ENCODE measurements at regions not wholly inside any gene's neighbourhood (a gene's known extent, or its start where the extent isn't known, plus 50 kb on each side); places are given as distances from the start of the nearest gene placed in this dataset.

- TF ChIP-seq CTCF (conservative IDR thresholded peaks at IDR 0.05; ENCODE audit: low read depth, low read length) (no peak), EZH2 (IDR thresholded peaks at IDR 0.05; ENCODE audit: borderline replicate concordance, low read depth, low read length, poor library complexity, severe bottlenecking) (no peak)
Measured at GRCh38 chr16:80912651-80913050, 94.0 kb downstream of the CMC2 start.

Measured in A673 (cell line).